ENCODE measurements at regions not wholly inside any gene's neighbourhood (a gene's known extent, or its start where the extent isn't known, plus 50 kb on each side); places are given as distances from the start of the nearest gene placed in this dataset.

GRCh38 chr6:105844275-105844883 lies 241.8 kb upstream of the PRDM1 start:
- no peak for DNase-seq

DNA sequence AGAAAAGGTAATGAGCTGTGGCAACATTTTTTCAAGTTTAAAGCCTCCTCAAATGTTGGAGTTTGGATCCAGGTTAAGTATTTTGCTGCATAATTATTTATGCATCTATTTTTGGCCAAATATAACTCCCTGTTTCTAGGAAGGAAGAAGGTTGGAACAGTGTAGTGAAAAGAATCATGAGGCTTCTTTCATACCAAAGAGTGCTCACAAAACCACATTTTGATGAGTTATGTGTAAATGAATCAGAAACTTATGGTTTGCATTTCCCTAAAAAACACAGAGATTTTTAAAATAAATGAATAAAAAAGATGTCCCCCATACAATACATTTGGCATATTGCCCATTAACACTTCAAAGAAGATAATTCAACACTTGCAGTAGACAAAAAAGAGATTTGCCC lies 246.9 kb upstream of the PRDM1 start:
- DNase-seq, result no peak

- DNase-seq, result peak; percentile 58
Measured at GRCh38 chr6:105838171-105838570, 248.0 kb upstream of the PRDM1 start.

GRCh38 chr6:105836889-105837288 lies 249.2 kb upstream of the PRDM1 start:
- DNase-seq, result no peak

GRCh38 chr6:105836379-105836778 lies 249.8 kb upstream of the PRDM1 start:
- no peak for DNase-seq

GRCh38 chr6:105835373-105835772 lies 250.8 kb upstream of the PRDM1 start:
- DNase-seq, result no peak

GRCh38 chr6:105833959-105834947 lies 251.9 kb upstream of the PRDM1 start:
- no peak for DNase-seq

DNA sequence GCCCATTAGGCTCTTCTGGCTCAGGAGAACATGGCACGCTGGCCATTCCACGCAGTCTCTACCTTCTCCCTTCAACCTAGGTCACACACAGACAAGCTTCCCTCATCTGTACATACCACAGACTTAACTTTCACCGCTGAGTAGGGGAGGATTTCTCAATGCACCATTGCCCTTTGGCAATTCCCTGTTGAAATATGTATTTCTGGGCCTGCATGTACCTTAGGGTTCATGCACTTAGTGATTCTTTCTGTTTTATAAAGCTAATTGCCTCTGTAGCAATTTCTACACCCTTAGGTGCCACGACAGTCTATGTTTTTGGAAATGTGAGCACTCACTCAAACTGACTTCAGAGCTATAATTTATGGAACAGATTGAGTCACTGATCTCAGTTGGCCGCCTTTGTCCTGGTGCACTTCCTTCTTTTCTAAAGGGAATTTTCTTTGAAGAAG lies 253.8 kb upstream of the PRDM1 start:
- DNase-seq, result peak; percentile 83

GRCh38 chr6:105831311-105832097 lies 254.6 kb upstream of the PRDM1 start:
- DNase-seq, result no peak

GRCh38 chr6:105825210-105825609 lies 260.9 kb upstream of the PRDM1 start:
- no peak for DNase-seq

DNA sequence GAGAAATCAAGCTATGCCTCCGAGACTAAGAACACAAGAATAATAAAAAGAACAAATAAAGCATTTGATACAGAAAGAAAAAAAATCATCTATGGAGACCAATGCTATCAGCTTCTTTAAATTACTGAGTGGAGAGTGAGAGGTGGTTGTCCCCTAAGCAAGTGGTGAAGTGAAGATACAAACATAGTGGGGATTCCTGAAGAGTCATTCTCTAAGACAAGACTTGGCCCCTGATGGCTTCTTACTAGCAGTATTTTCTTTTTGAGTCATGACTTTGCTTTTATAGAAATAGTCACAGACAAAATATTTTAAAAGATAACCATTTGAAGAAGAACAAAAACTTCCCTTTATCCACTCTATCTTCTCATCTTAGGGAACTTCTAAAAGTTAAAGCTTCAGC lies 261.4 kb upstream of the PRDM1 start:
- no peak for DNase-seq

- no peak for DNase-seq
Measured at GRCh38 chr6:105821777-105822176, 264.4 kb upstream of the PRDM1 start.

DNA sequence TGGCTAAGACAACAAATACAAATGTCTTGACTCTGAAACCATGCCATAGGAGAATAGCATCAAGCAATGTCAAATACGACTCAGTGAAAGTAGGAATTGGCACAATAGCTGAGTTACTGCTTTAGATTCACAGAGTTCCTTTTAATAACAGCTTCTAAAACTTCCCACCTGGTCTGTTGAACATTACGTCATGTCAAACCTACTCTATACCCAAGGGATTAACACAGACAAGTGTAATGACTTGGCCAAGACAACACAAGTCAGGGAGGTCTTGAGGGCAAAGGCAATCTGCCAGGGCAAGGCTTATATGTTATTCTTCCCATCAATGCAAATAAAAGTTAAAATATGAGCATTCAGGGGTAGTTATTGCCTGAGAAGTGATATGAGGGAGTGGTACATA lies 265.1 kb upstream of the PRDM1 start:
- no peak for DNase-seq

DNA sequence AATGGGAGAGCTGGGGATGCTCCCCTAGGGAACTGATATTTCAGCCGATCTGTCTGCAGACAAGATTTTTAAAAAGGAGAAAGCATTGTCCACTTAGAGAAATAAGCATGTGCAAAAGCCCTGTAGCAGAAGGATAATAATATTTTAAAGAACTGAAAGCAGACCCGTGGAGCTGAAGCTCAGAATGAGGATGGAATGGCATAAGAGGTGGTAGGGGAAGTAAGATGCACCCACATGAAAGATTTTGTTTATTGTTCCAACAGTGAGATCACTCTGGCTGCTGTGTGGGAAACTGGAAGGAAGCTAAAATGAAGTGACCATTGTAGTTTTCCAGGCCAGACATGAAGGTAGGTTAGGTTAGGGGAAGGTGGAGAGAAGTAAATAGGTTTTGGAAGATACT lies 266.4 kb upstream of the PRDM1 start:
- peak; percentile 59 for DNase-seq

GRCh38 chr6:105818505-105818904 lies 267.6 kb upstream of the PRDM1 start:
- DNase-seq, result no peak

DNA sequence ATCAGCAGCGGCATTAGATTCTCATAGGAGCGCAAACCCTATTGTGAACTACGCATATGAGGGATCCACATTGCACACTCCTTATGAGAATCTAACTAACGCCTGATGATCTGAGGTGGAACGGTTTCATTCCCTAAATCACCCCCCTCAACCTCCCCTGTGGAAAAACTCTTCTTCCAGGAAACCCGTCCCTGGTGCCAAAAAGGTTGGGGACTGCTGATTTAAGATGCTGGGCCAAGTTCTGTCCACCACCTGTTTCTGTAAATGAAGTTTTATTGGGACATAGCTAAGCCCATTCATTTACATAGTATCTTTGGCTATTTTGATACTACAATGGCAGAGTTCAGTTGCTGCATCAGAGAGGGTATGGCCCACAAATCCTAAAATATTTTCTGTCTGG lies 268.2 kb upstream of the PRDM1 start:
- DNase-seq, result no peak

GRCh38 chr6:105817370-105817769 lies 268.8 kb upstream of the PRDM1 start:
- no peak for DNase-seq

DNA sequence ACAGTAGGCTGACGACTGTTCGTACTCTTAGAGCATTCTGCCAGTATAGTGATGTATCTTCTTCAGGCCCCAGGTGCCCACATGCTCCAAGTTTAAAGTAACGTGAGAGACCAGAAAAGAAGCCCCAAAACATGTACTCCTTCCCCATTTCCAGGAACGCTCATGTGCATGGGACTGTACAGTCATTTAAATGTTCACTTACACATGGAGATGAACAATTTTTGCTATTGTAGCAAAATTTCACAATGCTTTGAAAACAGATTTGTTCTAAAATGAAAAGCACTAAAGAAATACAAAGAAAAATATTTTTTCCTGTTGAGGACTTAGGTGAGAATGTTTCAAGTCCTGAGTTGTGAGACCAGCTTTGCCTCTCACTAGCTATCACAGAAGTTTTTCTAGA lies 269.3 kb upstream of the PRDM1 start:
- no peak for DNase-seq

DNA sequence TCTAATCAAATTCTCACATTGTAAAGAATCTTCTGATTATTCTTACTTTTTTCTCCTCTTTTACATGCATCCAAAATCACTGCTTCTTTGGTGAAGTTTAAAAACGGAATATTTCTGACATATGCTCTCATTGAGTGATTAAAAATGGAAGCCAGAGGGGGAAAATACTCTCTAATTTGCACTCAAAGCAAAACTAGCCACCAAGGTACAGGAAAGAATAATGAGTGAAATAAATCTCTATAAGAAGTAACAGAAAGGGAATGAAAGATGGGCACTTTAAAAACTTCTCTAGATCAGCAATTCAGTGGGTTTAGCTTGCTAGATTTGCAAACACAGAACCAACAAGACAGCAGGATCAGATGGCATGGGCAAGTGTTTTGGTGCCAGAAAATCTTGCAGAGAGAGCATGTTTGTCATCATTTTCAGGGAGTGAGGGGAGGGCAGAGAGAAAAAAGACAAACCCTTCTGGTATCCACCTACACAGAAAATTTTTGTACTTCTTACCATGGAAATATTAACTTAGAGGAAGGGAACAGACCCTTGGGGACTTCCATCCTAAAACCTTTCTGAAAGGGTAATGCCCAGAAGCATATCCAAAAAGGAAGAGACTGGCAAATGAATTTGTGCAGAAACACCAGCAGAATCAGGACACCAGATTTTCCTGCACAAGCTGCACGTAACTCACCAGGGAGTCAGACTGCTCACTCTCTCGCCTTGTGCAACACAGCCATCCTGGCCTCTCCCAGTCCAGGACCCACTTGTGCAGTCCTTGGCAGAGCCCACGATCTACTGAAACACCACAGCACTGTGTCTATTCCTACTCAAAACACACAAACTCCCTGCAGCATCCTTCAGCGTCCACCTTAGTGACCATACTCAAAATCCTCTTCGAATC lies 270.2 kb upstream of the PRDM1 start:
- no peak for DNase-seq

DNA sequence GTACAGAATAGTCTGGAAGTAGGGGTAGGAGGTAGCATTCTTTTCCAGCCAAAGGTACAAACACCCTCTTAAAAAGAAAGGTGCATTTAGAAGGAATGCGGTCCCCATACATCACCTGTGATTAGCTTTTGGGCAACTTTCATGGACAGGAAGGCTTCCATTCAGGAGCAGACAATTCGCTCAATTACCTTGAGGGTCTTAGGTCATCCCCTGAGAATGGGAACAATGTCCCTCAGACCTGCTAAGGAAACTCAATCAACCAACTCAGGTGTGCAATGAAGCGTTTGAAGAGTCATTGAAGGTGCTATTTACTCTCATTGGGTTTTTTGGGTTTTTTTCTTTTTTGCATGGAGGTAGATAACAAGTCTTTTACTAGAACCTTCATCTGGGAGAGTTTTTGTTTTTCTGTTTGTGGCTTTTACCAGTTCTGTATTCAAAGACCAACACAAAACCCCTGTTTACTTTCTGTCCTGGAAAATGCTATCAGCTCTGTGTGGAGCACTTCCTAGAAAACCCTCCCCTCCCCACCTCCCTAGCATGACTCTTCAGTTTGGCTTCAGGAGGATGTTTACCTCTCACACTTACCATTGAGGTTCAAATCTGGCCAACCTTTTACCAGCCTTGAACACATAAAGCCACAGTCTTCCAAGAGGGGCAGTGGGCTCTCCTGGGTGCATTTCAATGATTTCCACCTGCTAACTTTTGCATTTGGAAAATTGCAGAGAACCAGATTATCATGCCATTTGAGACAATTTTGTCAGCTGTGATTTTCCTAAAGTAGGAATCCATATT lies 271.2 kb upstream of the PRDM1 start:
- DNase-seq, result no peak

- no peak for DNase-seq
Measured at GRCh38 chr6:105810922-105811482, 275.1 kb upstream of the PRDM1 start.
